GM23338 (cell line): ENCODE measurements at regions not wholly inside any gene's neighbourhood (a gene's known extent, or its start where the extent isn't known, plus 50 kb on each side); places are given as distances from the start of the nearest gene placed in this dataset.

Experiments
- ATAC-seq: fragments of 200-7000 bp; cut with Tn5 transposase; 3 replicates; pipeline ENCODE4 v1.9.1; 2020
- DNase-seq: peaks from one replicate; pipeline ENCODE4 v3.0.0-alpha.2; 2015; ENCODE audit warnings: low spot score
- H2AFZ ChIP-seq: fragments of 200-600 bp; sonication (generic); 2 replicates; pipeline ENCODE4 v1.8.0; 2016; ENCODE audit warnings: antibody characterized with exemption, mild to moderate bottlenecking, moderate library complexity
- H3F3A ChIP-seq: fragments of 200-600 bp; sonication (generic); replicated peaks from 2 replicates; pipeline ENCODE4 v1.8.0; 2017; ENCODE audit warnings: antibody characterized with exemption, mixed run types, low read depth
- H3K27ac ChIP-seq: fragments of 200-600 bp; sonication (generic); 2 replicates; pipeline ENCODE4 v1.6.1; 2016; ENCODE audit warnings: low read depth
- H3K27me3 ChIP-seq: fragments of 200-600 bp; sonication (generic); 2 replicates; pipeline ENCODE4 v1.8.0; 2016; ENCODE audit warnings: mild to moderate bottlenecking, mixed run types, moderate library complexity; ENCODE audit not compliant: insufficient read depth
- H3K36me3 ChIP-seq: fragments of 200-600 bp; sonication (generic); 2 replicates; pipeline ENCODE4 v1.8.0; 2016; ENCODE audit warnings: mild to moderate bottlenecking; ENCODE audit not compliant: insufficient read depth
- H3K4me1 ChIP-seq: fragments of 200-600 bp; sonication (generic); 2 replicates; pipeline ENCODE4 v1.8.0; 2016; ENCODE audit warnings: mild to moderate bottlenecking, moderate library complexity; ENCODE audit not compliant: insufficient read depth
- H3K4me2 ChIP-seq: fragments of 200-600 bp; sonication (generic); 2 replicates; pipeline ENCODE4 v1.7.1; 2017; ENCODE audit warnings: mixed run types
- H3K4me3 ChIP-seq: fragments of 200-600 bp; sonication (generic); 2 replicates; pipeline ENCODE4 v1.6.1; 2016; ENCODE audit warnings: mixed run types
- H3K79me2 ChIP-seq: fragments of 200-600 bp; sonication (generic); replicated peaks from 2 replicates; pipeline ENCODE4 v1.8.0; 2017; ENCODE audit warnings: mild to moderate bottlenecking; ENCODE audit not compliant: insufficient read depth
- H3K9me2 ChIP-seq: fragments of 200-600 bp; sonication (generic); 2 replicates; pipeline ENCODE4 v1.8.0; 2017; ENCODE audit not compliant: insufficient read depth
- H4K20me1 ChIP-seq: fragments of 200-600 bp; sonication (generic); replicated peaks from 2 replicates; pipeline ENCODE4 v1.8.0; 2017; ENCODE audit warnings: mild to moderate bottlenecking; ENCODE audit not compliant: insufficient read depth
- H3K27ac Mint-ChIP-seq: 2 replicates; pipeline ENCODE4 v1.8.0; 2020; ENCODE audit warnings: inconsistent platforms, mild to moderate bottlenecking, moderate library complexity, mixed read lengths
- H3K27me3 Mint-ChIP-seq: 3 replicates; pipeline ENCODE4 v1.8.0; 2022; ENCODE audit warnings: low read depth, mild to moderate bottlenecking, moderate library complexity, mixed read lengths, inconsistent platforms; ENCODE audit not compliant: insufficient read depth, poor library complexity
- H3K36me3 Mint-ChIP-seq: 3 replicates; pipeline ENCODE4 v1.8.0; 2021; ENCODE audit warnings: low read depth, mild to moderate bottlenecking, inconsistent platforms, moderate library complexity, mixed read lengths
- H3K4me1 Mint-ChIP-seq: 3 replicates; pipeline ENCODE4 v1.8.0; 2020; ENCODE audit warnings: mild to moderate bottlenecking, inconsistent platforms, mixed read lengths
- H3K4me3 Mint-ChIP-seq: 3 replicates; pipeline ENCODE4 v1.8.0; 2021; ENCODE audit warnings: moderate library complexity, mild to moderate bottlenecking, inconsistent platforms, mixed read lengths
- H3K9me3 Mint-ChIP-seq: 3 replicates; pipeline ENCODE4 v1.8.0; 2020; ENCODE audit warnings: moderate library complexity, mild to moderate bottlenecking, inconsistent platforms, mixed read lengths
- CREB1 ChIP-seq: fragments of 250-450 bp; sonication (Bioruptor Pico); IDR thresholded peaks from 2 replicates; pipeline ENCODE4 v1.5.0; 2020; ENCODE audit warnings: low read depth, mild to moderate bottlenecking, moderate library complexity
- EZH2 ChIP-seq: fragments of 200-600 bp; sonication (generic); IDR thresholded peaks from one replicate; pipeline ENCODE4 v1.8.0; 2017; ENCODE audit warnings: antibody characterized with exemption, mild to moderate bottlenecking, low read depth; ENCODE audit not compliant: unreplicated experiment
- JUNB ChIP-seq: IDR thresholded peaks from one replicate; pipeline ENCODE4 v1.6.1; 2016; ENCODE audit warnings: antibody characterized with exemption; ENCODE audit not compliant: unreplicated experiment
- STAT1 ChIP-seq: IDR thresholded peaks from one replicate; pipeline ENCODE4 v1.6.1; 2016; ENCODE audit warnings: antibody characterized with exemption; ENCODE audit not compliant: unreplicated experiment
- ZNF114 ChIP-seq: fragments of 250-450 bp; sonication (Bioruptor Pico); IDR thresholded peaks from 2 replicates; pipeline ENCODE4 v1.5.0; 2020; ENCODE audit warnings: mild to moderate bottlenecking, moderate library complexity
- TF ChIP-seq, protein P1 (sequence below): fragments of 250-450 bp; sonication (Bioruptor Pico); IDR thresholded peaks from 2 replicates; pipeline ENCODE4 v1.5.0; 2020; ENCODE audit warnings: mild to moderate bottlenecking, moderate library complexity
- TF ChIP-seq, protein P2 (sequence below), 2 experiments: fragments of 200-600 bp in 1 of 2; sonication (generic) in 1 of 2; conservative IDR thresholded peaks; 2 replicates each; pipeline versions ENCODE4 v1.5.1 to v1.6.1; 2016 to 2017; ENCODE audit warnings: antibody characterized with exemption in 2 of 2, low read depth in 2 of 2, mild to moderate bottlenecking in 2 of 2, moderate library complexity in 1 of 2
- TF ChIP-seq, protein P3 (sequence below): IDR thresholded peaks from 2 replicates; pipeline ENCODE4 v1.6.1; 2016; ENCODE audit warnings: antibody characterized with exemption
- TF ChIP-seq, protein P4 (sequence below): IDR thresholded peaks from one replicate; pipeline ENCODE4 v1.6.1; 2018; ENCODE audit warnings: antibody characterized with exemption; ENCODE audit not compliant: unreplicated experiment

DNA sequence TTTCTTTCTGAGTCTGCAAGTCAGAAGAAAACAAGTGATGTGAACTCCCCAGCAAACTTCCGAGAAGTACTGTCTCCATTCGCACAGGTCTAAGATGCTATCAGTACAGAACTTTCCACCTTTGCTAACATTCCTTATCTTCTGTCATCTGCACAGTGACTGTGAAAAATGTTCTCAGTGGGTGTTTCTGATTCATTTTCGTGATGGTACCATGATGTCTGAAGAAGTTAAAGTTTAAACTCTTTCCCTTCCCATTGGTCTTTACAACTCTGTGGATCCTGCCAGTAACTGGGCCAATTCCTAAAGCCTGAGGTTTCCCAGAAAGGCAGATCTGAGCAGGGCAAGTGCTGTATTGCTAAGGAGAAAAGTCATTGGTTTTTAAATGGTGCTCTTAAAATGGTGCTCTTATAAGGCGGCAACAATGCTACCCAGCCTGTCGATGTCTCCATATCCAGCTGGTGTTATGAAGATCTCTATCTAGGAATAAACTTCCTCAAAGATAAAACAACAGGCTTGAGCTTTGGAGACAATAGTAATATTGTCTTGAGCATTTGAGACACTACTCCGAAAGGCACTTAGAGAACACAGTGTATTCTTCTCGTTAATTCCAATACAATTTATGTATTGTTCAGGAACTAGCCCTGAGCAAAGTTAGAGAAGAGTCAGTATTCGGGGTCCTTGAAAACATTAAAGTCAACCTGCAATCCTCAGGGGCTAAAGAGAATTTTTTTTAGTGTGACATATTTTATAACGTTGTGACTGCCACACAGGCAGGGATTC lies 232.3 kb downstream of the OSR1 start (continued):
- TF ChIP-seq, protein P1, sequence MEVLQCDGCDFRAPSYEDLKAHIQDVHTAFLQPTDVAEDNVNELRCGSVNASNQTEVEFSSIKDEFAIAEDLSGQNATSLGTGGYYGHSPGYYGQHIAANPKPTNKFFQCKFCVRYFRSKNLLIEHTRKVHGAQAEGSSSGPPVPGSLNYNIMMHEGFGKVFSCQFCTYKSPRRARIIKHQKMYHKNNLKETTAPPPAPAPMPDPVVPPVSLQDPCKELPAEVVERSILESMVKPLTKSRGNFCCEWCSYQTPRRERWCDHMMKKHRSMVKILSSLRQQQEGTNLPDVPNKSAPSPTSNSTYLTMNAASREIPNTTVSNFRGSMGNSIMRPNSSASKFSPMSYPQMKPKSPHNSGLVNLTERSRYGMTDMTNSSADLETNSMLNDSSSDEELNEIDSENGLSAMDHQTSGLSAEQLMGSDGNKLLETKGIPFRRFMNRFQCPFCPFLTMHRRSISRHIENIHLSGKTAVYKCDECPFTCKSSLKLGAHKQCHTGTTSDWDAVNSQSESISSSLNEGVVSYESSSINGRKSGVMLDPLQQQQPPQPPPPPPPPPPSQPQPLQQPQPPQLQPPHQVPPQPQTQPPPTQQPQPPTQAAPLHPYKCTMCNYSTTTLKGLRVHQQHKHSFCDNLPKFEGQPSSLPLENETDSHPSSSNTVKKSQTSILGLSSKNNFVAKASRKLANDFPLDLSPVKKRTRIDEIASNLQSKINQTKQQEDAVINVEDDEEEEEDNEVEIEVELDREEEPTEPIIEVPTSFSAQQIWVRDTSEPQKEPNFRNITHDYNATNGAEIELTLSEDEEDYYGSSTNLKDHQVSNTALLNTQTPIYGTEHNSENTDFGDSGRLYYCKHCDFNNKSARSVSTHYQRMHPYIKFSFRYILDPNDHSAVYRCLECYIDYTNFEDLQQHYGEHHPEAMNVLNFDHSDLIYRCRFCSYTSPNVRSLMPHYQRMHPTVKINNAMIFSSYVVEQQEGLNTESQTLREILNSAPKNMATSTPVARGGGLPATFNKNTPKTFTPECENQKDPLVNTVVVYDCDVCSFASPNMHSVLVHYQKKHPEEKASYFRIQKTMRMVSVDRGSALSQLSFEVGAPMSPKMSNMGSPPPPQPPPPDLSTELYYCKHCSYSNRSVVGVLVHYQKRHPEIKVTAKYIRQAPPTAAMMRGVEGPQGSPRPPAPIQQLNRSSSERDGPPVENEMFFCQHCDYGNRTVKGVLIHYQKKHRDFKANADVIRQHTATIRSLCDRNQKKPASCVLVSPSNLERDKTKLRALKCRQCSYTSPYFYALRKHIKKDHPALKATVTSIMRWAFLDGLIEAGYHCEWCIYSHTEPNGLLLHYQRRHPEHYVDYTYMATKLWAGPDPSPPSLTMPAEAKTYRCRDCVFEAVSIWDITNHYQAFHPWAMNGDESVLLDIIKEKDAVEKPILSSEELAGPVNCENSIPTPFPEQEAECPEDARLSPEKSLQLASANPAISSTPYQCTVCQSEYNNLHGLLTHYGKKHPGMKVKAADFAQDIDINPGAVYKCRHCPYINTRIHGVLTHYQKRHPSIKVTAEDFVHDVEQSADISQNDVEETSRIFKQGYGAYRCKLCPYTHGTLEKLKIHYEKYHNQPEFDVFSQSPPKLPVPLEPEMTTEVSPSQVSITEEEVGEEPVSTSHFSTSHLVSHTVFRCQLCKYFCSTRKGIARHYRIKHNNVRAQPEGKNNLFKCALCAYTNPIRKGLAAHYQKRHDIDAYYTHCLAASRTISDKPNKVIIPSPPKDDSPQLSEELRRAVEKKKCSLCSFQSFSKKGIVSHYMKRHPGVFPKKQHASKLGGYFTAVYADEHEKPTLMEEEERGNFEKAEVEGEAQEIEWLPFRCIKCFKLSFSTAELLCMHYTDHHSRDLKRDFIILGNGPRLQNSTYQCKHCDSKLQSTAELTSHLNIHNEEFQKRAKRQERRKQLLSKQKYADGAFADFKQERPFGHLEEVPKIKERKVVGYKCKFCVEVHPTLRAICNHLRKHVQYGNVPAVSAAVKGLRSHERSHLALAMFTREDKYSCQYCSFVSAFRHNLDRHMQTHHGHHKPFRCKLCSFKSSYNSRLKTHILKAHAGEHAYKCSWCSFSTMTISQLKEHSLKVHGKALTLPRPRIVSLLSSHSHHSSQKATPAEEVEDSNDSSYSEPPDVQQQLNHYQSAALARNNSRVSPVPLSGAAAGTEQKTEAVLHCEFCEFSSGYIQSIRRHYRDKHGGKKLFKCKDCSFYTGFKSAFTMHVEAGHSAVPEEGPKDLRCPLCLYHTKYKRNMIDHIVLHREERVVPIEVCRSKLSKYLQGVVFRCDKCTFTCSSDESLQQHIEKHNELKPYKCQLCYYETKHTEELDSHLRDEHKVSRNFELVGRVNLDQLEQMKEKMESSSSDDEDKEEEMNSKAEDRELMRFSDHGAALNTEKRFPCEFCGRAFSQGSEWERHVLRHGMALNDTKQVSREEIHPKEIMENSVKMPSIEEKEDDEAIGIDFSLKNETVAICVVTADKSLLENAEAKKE (CRISPR knock-in tag), result no peak
- no peak for TF ChIP-seq CREB1 (CRISPR knock-in tag)
- no peak for TF ChIP-seq ZNF114
- TF ChIP-seq, protein P2, sequence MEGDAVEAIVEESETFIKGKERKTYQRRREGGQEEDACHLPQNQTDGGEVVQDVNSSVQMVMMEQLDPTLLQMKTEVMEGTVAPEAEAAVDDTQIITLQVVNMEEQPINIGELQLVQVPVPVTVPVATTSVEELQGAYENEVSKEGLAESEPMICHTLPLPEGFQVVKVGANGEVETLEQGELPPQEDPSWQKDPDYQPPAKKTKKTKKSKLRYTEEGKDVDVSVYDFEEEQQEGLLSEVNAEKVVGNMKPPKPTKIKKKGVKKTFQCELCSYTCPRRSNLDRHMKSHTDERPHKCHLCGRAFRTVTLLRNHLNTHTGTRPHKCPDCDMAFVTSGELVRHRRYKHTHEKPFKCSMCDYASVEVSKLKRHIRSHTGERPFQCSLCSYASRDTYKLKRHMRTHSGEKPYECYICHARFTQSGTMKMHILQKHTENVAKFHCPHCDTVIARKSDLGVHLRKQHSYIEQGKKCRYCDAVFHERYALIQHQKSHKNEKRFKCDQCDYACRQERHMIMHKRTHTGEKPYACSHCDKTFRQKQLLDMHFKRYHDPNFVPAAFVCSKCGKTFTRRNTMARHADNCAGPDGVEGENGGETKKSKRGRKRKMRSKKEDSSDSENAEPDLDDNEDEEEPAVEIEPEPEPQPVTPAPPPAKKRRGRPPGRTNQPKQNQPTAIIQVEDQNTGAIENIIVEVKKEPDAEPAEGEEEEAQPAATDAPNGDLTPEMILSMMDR (conservative IDR thresholded peaks at IDR 0.05; ENCODE audit: low read depth in 2 of 2), result no peak
- TF ChIP-seq JUNB, result no peak
- TF ChIP-seq STAT1, result no peak
- TF ChIP-seq EZH2, result no peak

DNA sequence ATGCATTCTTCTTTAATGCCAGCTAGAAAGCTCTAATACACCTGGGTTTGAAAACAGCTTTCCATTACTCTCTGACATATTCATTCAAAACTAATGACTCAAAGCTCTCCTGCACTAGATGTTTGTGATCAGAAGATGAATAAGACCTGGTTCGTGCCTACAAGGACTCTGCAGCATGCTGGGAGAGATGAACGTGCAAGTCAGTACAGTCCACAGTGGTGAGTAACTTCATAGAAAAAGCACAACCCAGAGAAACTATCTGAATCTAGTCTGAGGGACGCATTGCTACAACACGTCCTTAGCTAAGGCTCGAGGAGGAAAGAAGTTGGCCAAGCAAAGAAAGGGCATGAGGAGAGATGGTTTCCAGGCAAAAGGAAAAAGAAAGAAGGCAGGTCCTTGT lies 234.3 kb downstream of the OSR1 start:
- peaks cover 7% of the 10 kb centered on the region; the same call in 1 of the 2 replicates for H3K9me2 ChIP-seq
- H3K4me1 ChIP-seq, result no peaks in the 10 kb centered on the region
- Mint-ChIP-seq H3K27ac (no peak overlapping the region), H3K27me3 (no peaks in the 10 kb centered on the region), H3K36me3 (no peaks in the 10 kb centered on the region), H3K4me3 (no peak overlapping the region), H3K4me1 (no peaks in the 10 kb centered on the region), H3K9me3 (no peaks in the 10 kb centered on the region; the same call in 2 of the 3 replicates)
- no peaks in the 10 kb centered on the region for H3K36me3 ChIP-seq
- no peak overlapping the region for H3K4me2 ChIP-seq
- H2AFZ ChIP-seq, result no peak overlapping the region
- no peak overlapping the region for H3K27ac ChIP-seq
- no peak overlapping the region for H3K4me3 ChIP-seq
- DNase-seq (no peak), ATAC-seq (no peak)
- H4K20me1 ChIP-seq, result no peaks in the 10 kb centered on the region
- no peaks in the 10 kb centered on the region for H3K79me2 ChIP-seq
- no peaks in the 10 kb centered on the region for H3K27me3 ChIP-seq
- H3F3A ChIP-seq, result no peaks in the 10 kb centered on the region
- TF ChIP-seq, protein P3, sequence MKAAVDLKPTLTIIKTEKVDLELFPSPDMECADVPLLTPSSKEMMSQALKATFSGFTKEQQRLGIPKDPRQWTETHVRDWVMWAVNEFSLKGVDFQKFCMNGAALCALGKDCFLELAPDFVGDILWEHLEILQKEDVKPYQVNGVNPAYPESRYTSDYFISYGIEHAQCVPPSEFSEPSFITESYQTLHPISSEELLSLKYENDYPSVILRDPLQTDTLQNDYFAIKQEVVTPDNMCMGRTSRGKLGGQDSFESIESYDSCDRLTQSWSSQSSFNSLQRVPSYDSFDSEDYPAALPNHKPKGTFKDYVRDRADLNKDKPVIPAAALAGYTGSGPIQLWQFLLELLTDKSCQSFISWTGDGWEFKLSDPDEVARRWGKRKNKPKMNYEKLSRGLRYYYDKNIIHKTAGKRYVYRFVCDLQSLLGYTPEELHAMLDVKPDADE, result no peak
- TF ChIP-seq, protein P2 (conservative IDR thresholded peaks at IDR 0.05; ENCODE audit: low read depth in 2 of 2), result no peak
- TF ChIP-seq CREB1 (CRISPR knock-in tag), result no peak
- TF ChIP-seq, protein P4, sequence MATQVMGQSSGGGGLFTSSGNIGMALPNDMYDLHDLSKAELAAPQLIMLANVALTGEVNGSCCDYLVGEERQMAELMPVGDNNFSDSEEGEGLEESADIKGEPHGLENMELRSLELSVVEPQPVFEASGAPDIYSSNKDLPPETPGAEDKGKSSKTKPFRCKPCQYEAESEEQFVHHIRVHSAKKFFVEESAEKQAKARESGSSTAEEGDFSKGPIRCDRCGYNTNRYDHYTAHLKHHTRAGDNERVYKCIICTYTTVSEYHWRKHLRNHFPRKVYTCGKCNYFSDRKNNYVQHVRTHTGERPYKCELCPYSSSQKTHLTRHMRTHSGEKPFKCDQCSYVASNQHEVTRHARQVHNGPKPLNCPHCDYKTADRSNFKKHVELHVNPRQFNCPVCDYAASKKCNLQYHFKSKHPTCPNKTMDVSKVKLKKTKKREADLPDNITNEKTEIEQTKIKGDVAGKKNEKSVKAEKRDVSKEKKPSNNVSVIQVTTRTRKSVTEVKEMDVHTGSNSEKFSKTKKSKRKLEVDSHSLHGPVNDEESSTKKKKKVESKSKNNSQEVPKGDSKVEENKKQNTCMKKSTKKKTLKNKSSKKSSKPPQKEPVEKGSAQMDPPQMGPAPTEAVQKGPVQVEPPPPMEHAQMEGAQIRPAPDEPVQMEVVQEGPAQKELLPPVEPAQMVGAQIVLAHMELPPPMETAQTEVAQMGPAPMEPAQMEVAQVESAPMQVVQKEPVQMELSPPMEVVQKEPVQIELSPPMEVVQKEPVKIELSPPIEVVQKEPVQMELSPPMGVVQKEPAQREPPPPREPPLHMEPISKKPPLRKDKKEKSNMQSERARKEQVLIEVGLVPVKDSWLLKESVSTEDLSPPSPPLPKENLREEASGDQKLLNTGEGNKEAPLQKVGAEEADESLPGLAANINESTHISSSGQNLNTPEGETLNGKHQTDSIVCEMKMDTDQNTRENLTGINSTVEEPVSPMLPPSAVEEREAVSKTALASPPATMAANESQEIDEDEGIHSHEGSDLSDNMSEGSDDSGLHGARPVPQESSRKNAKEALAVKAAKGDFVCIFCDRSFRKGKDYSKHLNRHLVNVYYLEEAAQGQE, result no peak
